ENCODE measurements at regions not wholly inside any gene's neighbourhood (a gene's known extent, or its start where the extent isn't known, plus 50 kb on each side); places are given as distances from the start of the nearest gene placed in this dataset.

GRCh38 chr1:198455966-198456365 lies 84.5 kb downstream of the ATP6V1G3 start:
- TF ChIP-seq CTCF (IDR thresholded peaks at IDR 0.05), result no peak

- no peak for TF ChIP-seq CTCF (IDR thresholded peaks at IDR 0.05)
These were observed 90.6 kb downstream of the ATP6V1G3 start for GRCh38 chr1:198449727-198450433.

GRCh38 chr1:198449261-198449660 lies 91.2 kb downstream of the ATP6V1G3 start:
- TF ChIP-seq CTCF (IDR thresholded peaks at IDR 0.05), result no peak

- no peak for TF ChIP-seq CTCF (IDR thresholded peaks at IDR 0.05)
These were observed 93.0 kb downstream of the ATP6V1G3 start for GRCh38 chr1:198447468-198447867.

- no peak for TF ChIP-seq CTCF (IDR thresholded peaks at IDR 0.05)
These were observed 94.6 kb downstream of the ATP6V1G3 start for GRCh38 chr1:198445872-198446271.

GRCh38 chr1:198444792-198445191 lies 95.7 kb downstream of the ATP6V1G3 start:
- TF ChIP-seq CTCF (IDR thresholded peaks at IDR 0.05), result no peak

- TF ChIP-seq CTCF (IDR thresholded peaks at IDR 0.05), result no peak
These were observed 96.9 kb downstream of the ATP6V1G3 start for GRCh38 chr1:198443365-198444233.
